OCI-LY3 (cell line): ENCODE measurements at regions not wholly inside any gene's neighbourhood (a gene's known extent, or its start where the extent isn't known, plus 50 kb on each side); places are given as distances from the start of the nearest gene placed in this dataset.

Source experiments
- H2AFZ ChIP-seq: fragments of 200-600, 300-600 bp; shearing (Covaris generic); 2 replicates; pipeline ENCODE4 v1.6.0; 2014; ENCODE audit warnings: antibody characterized with exemption, low read depth, low read length
- H3K27ac ChIP-seq: fragments of 200-600, 300-600 bp; sonication (generic); 2 replicates; pipeline ENCODE4 v1.5.1; 2014; ENCODE audit warnings: mild to moderate bottlenecking, low read length, moderate library complexity, mixed read lengths
- H3K27me3 ChIP-seq: fragments of 200-600, 300-600 bp; sonication (generic); 2 replicates; pipeline ENCODE4 v1.6.1; 2014; ENCODE audit warnings: low read depth, low read length, mixed read lengths
- H3K36me3 ChIP-seq: fragments of 200-600, 300-600 bp; sonication (generic); replicated peaks from 2 replicates; pipeline ENCODE3; 2014; ENCODE audit warnings: low read depth, low read length, mixed read lengths
- H3K4me1 ChIP-seq: fragments of 300-600, 200-600 bp; sonication (generic); 2 replicates; pipeline ENCODE4 v1.6.1; 2014; ENCODE audit warnings: low read length, mixed read lengths
- H3K4me2 ChIP-seq: fragments of 200-600, 300-600 bp; sonication (generic); 2 replicates; pipeline ENCODE4 v1.6.1; 2014; ENCODE audit warnings: low read length, mixed read lengths
- H3K4me3 ChIP-seq: fragments of 300-600, 200-600 bp; sonication (generic); 2 replicates; pipeline ENCODE4 v1.5.1; 2014; ENCODE audit warnings: antibody characterized with exemption, mild to moderate bottlenecking, low read length, moderate library complexity
- H3K79me2 ChIP-seq: fragments of 300-600, 200-600 bp; shearing (Covaris generic); 2 replicates; pipeline ENCODE4 v1.6.1; 2014; ENCODE audit warnings: mild to moderate bottlenecking, low read length, mixed read lengths
- H3K9ac ChIP-seq: fragments of 300-600, 200-600 bp; shearing (Covaris generic); 2 replicates; pipeline ENCODE4 v1.6.0; 2014; ENCODE audit warnings: mild to moderate bottlenecking, low read length, moderate library complexity
- H3K9me3 ChIP-seq: fragments of 200-600, 300-600 bp; shearing (Covaris generic); 2 replicates; pipeline ENCODE4 v1.6.1; 2014; ENCODE audit warnings: low read length, mixed read lengths; ENCODE audit not compliant: insufficient read depth
- H4K20me1 ChIP-seq: fragments of 200-600, 300-600 bp; sonication (generic); 2 replicates; pipeline ENCODE4 v1.6.1; 2016; ENCODE audit warnings: low read length, mixed read lengths; ENCODE audit not compliant: insufficient read depth
- EZH2phosphoT487 ChIP-seq: fragments of 200-600 bp; shearing (Covaris generic); IDR thresholded peaks from 2 replicates; pipeline ENCODE4 v1.6.1; 2018; ENCODE audit warnings: antibody characterized with exemption, mixed run types, low read depth
- TF ChIP-seq, protein P1 (sequence below): fragments of 200-600, 300-600 bp; sonication (generic); IDR thresholded peaks from 2 replicates; pipeline ENCODE4 v1.5.1; 2014; ENCODE audit warnings: antibody characterized with exemption, low read length, low read depth

GRCh38 chr5:17143335-17143734, 74.1 kb upstream of the BASP1 start:
- Histone ChIP-seq H3K4me1 (no peaks in the 10 kb centered on the region), H3K27ac (no peak overlapping the region), H3K4me2 (no peak overlapping the region), H4K20me1 (no peaks in the 10 kb centered on the region), H3K79me2 (no peaks in the 10 kb centered on the region), H3K9ac (no peak overlapping the region), H3K9me3 (no peaks in the 10 kb centered on the region), H2AFZ (no peak overlapping the region), H3K27me3 (no peaks in the 10 kb centered on the region), H3K36me3 (no peaks in the 10 kb centered on the region), H3K4me3 (no peak overlapping the region)
- TF ChIP-seq EZH2phosphoT487: no peak
- TF ChIP-seq, protein P1, sequence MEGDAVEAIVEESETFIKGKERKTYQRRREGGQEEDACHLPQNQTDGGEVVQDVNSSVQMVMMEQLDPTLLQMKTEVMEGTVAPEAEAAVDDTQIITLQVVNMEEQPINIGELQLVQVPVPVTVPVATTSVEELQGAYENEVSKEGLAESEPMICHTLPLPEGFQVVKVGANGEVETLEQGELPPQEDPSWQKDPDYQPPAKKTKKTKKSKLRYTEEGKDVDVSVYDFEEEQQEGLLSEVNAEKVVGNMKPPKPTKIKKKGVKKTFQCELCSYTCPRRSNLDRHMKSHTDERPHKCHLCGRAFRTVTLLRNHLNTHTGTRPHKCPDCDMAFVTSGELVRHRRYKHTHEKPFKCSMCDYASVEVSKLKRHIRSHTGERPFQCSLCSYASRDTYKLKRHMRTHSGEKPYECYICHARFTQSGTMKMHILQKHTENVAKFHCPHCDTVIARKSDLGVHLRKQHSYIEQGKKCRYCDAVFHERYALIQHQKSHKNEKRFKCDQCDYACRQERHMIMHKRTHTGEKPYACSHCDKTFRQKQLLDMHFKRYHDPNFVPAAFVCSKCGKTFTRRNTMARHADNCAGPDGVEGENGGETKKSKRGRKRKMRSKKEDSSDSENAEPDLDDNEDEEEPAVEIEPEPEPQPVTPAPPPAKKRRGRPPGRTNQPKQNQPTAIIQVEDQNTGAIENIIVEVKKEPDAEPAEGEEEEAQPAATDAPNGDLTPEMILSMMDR: no peak

- no peak overlapping the region for H3K4me2 ChIP-seq
- no peaks in the 10 kb centered on the region for H3K36me3 ChIP-seq
- H3K4me3 ChIP-seq: no peak overlapping the region
- no peak for TF ChIP-seq EZH2phosphoT487
- TF ChIP-seq, protein P1: no peak
- H3K9ac ChIP-seq: no peak overlapping the region
- H2AFZ ChIP-seq: no peak overlapping the region
- H3K79me2 ChIP-seq: no peaks in the 10 kb centered on the region
- H3K9me3 ChIP-seq: no peaks in the 10 kb centered on the region
- no peaks in the 10 kb centered on the region for H3K4me1 ChIP-seq
- H4K20me1 ChIP-seq: no peaks in the 10 kb centered on the region
- H3K27me3 ChIP-seq: no peaks in the 10 kb centered on the region
- no peak overlapping the region for H3K27ac ChIP-seq
These were observed 71.1 kb upstream of the BASP1 start for GRCh38 chr5:17146280-17146841.

- Histone ChIP-seq H3K4me2 (no peak overlapping the region), H3K27me3 (no peaks in the 10 kb centered on the region), H3K79me2 (no peaks in the 10 kb centered on the region), H3K9me3 (no peaks in the 10 kb centered on the region), H3K27ac (no peak overlapping the region), H3K9ac (no peak overlapping the region), H3K4me3 (no peak overlapping the region), H3K4me1 (no peaks in the 10 kb centered on the region), H2AFZ (no peak overlapping the region), H3K36me3 (no peaks in the 10 kb centered on the region), H4K20me1 (no peaks in the 10 kb centered on the region)
- TF ChIP-seq EZH2phosphoT487: no peak
- TF ChIP-seq, protein P1: no peak
These were observed 70.3 kb upstream of the BASP1 start for GRCh38 chr5:17147170-17147569.

DNA sequence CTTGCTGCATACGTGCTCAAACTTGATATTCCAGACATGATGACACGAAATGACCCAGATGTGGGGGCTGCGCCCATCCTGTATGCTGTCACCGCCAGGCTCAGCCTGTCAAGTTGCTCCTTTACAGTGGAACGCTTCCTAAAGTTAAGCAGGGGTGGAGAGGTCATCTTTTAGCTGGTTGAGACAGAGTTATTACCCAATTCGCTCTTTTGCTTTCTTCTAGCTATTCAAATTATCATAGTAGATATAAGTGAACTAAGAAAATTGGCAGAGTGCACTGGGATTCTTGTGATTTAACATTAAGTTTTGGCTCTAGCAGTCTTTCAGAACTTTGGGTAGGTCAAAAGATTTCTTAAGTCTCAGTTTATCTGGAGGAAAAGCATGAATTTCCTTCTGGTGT, 69.8 kb upstream of the BASP1 start:
- no peak overlapping the region for H3K4me2 ChIP-seq

More for the DNA sequence above, 69.8 kb upstream of the BASP1 start:
- Histone ChIP-seq H2AFZ (no peak overlapping the region), H3K9me3 (no peaks in the 10 kb centered on the region), H4K20me1 (no peaks in the 10 kb centered on the region), H3K27ac (no peak overlapping the region), H3K4me3 (no peak overlapping the region), H3K79me2 (no peaks in the 10 kb centered on the region), H3K9ac (no peak overlapping the region), H3K36me3 (no peaks in the 10 kb centered on the region), H3K27me3 (no peaks in the 10 kb centered on the region), H3K4me1 (no peaks in the 10 kb centered on the region)
- TF ChIP-seq EZH2phosphoT487: no peak
- TF ChIP-seq, protein P1: no peak
